ENCODE measurements at regions not wholly inside any gene's neighbourhood (a gene's known extent, or its start where the extent isn't known, plus 50 kb on each side); places are given as distances from the start of the nearest gene placed in this dataset.
A peak's percentile ranks its signal among the peaks of the same experiment; 100 is the strongest.
"Not testable (repeated sequence)": the region's sequence is repeated elsewhere in the genome, so short reads cannot be mapped to it uniquely, and the experiment has no call there.

GRCh38 chrX:109880629-109881028 lies 122.3 kb upstream of the TMEM164 start:
- no peak for DNase-seq

GRCh38 chrX:109886122-109886761 lies 116.7 kb upstream of the TMEM164 start:
- peak; percentile 7 for DNase-seq

GRCh38 chrX:109889289-109890006 lies 113.5 kb upstream of the TMEM164 start:
- DNase-seq = no peak

GRCh38 chrX:109890300-109890699 lies 112.6 kb upstream of the TMEM164 start:
- no peak for DNase-seq

GRCh38 chrX:109890910-109891502 lies 111.9 kb upstream of the TMEM164 start:
- peak; percentile 12 for DNase-seq

GRCh38 chrX:109896024-109896423 lies 106.9 kb upstream of the TMEM164 start:
- not testable (repeated sequence) for DNase-seq

GRCh38 chrX:109902665-109903064 lies 100.2 kb upstream of the TMEM164 start:
- DNase-seq = no peak

- no peak for DNase-seq
Measured at GRCh38 chrX:109911046-109911445, 91.9 kb upstream of the TMEM164 start.

- not testable (repeated sequence) for DNase-seq
Measured at GRCh38 chrX:109912993-109913392, 89.9 kb upstream of the TMEM164 start.

GRCh38 chrX:109914114-109914849 lies 88.6 kb upstream of the TMEM164 start:
- DNase-seq = no peak

- DNase-seq = no peak
Measured at GRCh38 chrX:109918753-109919152, 84.2 kb upstream of the TMEM164 start.

- DNase-seq = no peak
Measured at GRCh38 chrX:109920325-109920724, 82.6 kb upstream of the TMEM164 start.

- DNase-seq = no peak
Measured at GRCh38 chrX:109920868-109921267, 82.0 kb upstream of the TMEM164 start.

- DNase-seq = no peak
Measured at GRCh38 chrX:109922190-109922589, 80.7 kb upstream of the TMEM164 start.

GRCh38 chrX:109925003-109925402 lies 77.9 kb upstream of the TMEM164 start:
- DNase-seq = not testable (repeated sequence)

- DNase-seq = no peak
Measured at GRCh38 chrX:109925656-109926055, 77.3 kb upstream of the TMEM164 start.

GRCh38 chrX:109926118-109926517 lies 76.8 kb upstream of the TMEM164 start:
- no peak for DNase-seq

- DNase-seq = no peak
Measured at GRCh38 chrX:109926743-109927662, 75.9 kb upstream of the TMEM164 start.

GRCh38 chrX:109927663-109928273 lies 75.1 kb upstream of the TMEM164 start:
- no peak for DNase-seq

GRCh38 chrX:109928596-109929335 lies 74.1 kb upstream of the TMEM164 start:
- no peak for DNase-seq

GRCh38 chrX:109931677-109932076 lies 71.2 kb upstream of the TMEM164 start:
- DNase-seq = no peak
